Uterus (tissue), 3 donors: ENCODE measurements at regions not wholly inside any gene's neighbourhood (a gene's known extent, or its start where the extent isn't known, plus 50 kb on each side); places are given as distances from the start of the nearest gene placed in this dataset.

Source experiments
- DNase-seq, 2 donors: peaks; one replicate each; pipeline ENCODE4 v3.0.0-alpha.2; 2019 to 2020
- H3K27ac ChIP-seq, 2 donors: fragments of 200-600 bp; sonication (generic); 1 replicate in 1 of 2; 2 replicates in 1 of 2; pipeline ENCODE4 v1.5.1; 2016 to 2018
- H3K27me3 ChIP-seq, 2 donors: fragments of 200-600 bp; sonication (generic); one replicate each; pipeline ENCODE4 v1.5.1; 2018 to 2019; ENCODE audit warnings: control low read depth in 1 of 2
- H3K36me3 ChIP-seq, 2 donors: fragments of 200-600 bp; sonication (generic); one replicate each; pipeline ENCODE4 v1.5.1; 2019; ENCODE audit warnings: control low read depth in 1 of 2
- H3K4me1 ChIP-seq, 2 donors: fragments of 200-600 bp; sonication (generic); one replicate each; pipeline ENCODE4 v1.5.1; 2018 to 2019; ENCODE audit warnings: control low read depth in 1 of 2
- H3K4me3 ChIP-seq, 2 donors: fragments of 200-600 bp; sonication (generic); 1 replicate in 1 of 2; 2 replicates in 1 of 2; pipeline ENCODE4 v1.5.1; 2018 to 2019; ENCODE audit warnings: mild to moderate bottlenecking in 1 of 2
- H3K9me3 ChIP-seq, 2 donors: fragments of 200-600 bp; sonication (generic); one replicate each; pipeline ENCODE4 v1.5.1; 2019; ENCODE audit warnings: control low read depth in 1 of 2
- CTCF ChIP-seq, 4 experiments: fragments of 200-600 bp in 2 of 4; fragments of 450-650 bp in 2 of 4; sonication (generic) in 2 of 4; IDR thresholded peaks; one replicate each; pipeline ENCODE4 v1.5.1; 2016 to 2019; ENCODE audit warnings: antibody characterized with exemption in 4 of 4, mild to moderate bottlenecking in 2 of 4, moderate library complexity in 1 of 4
- POLR2A ChIP-seq, 2 donors: fragments of 450-650 bp; IDR thresholded peaks; one replicate each; pipeline ENCODE4 v1.6.1; 2016; ENCODE audit warnings: antibody characterized with exemption in 2 of 2, mild to moderate bottlenecking in 1 of 2, moderate library complexity in 1 of 2
- intact Hi-C: fragments of 100-400 bp; cut with DNase I; formaldehyde crosslinking; loops from one replicate; pipeline ENCODE4 v1.15.1; 2023; ENCODE audit warnings: low total_unique reads
- donor health status: DM: yes; HTN: yes; CAD: no.

DNA sequence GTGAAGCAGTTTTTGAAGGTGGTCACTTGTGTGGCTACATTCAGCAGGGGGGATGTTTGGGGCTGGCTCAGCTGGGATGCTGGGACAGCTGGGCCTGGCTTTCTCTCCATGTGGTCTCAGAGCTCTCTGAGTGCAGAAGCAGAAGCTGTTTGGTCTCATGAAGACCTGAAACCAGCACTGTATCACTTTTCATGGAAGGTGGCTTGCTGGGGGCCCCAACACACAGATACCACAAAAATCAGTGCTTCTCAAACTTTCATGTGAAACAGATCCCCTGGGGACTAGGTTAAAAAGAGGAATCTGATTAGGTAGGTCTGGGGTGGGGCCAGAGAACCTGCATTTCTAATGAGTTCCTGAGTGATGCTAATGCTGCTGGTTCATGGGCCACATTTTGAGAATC, 347.3 kb downstream of the DHX35 start:
- no peaks in the 10 kb centered on the region for H3K36me3 ChIP-seq
- no peak overlapping the region for H3K27ac ChIP-seq
- H3K27me3 ChIP-seq = no peaks in the 10 kb centered on the region
- no peaks in the 10 kb centered on the region for H3K9me3 ChIP-seq
- TF ChIP-seq CTCF (IDR thresholded peaks at IDR 0.05) (no peak), POLR2A (IDR thresholded peaks at IDR 0.05) (no peak)
- DNase-seq = no peak
- H3K4me1 ChIP-seq = no peaks in the 10 kb centered on the region
- no peak overlapping the region for H3K4me3 ChIP-seq
- intact Hi-C loops = no loop called here

GRCh38 chr20:39302312-39302711, 340.2 kb downstream of the DHX35 start:
- no peak overlapping the region for H3K27ac ChIP-seq
- intact Hi-C loops = no loop called here
- H3K36me3 ChIP-seq = no peaks in the 10 kb centered on the region
- no peaks in the 10 kb centered on the region for H3K27me3 ChIP-seq
- no peak overlapping the region for H3K4me3 ChIP-seq
- no peaks in the 10 kb centered on the region for H3K4me1 ChIP-seq
- TF ChIP-seq POLR2A (IDR thresholded peaks at IDR 0.05) (no peak), CTCF (IDR thresholded peaks at IDR 0.05) (no peak)
- no peak for DNase-seq
- H3K9me3 ChIP-seq = no peaks in the 10 kb centered on the region

DNA sequence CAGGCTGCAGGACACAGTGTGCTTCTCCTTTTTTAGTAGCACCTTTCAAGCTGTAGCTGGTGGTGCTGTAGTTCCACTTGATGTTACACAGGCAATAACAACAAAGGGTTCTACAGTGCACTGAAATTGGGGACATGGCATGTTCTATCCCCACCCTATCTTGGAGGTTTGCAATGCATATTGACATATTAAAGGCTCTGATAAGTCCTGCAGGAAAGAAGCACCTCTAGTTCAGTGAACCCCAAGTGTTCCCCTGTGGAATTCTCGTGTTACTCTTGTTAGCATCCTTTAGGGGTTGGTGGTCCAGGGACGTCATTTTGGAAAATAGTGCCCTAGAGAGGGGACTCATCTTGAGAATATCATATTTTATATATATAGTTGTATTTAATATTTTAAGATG, 337.6 kb downstream of the DHX35 start:
- Histone ChIP-seq H3K27me3 (no peaks in the 10 kb centered on the region), H3K4me3 (no peak overlapping the region), H3K9me3 (no peaks in the 10 kb centered on the region), H3K4me1 (no peaks in the 10 kb centered on the region), H3K27ac (no peak overlapping the region), H3K36me3 (no peaks in the 10 kb centered on the region)
- TF ChIP-seq CTCF (IDR thresholded peaks at IDR 0.05) (no peak), POLR2A (IDR thresholded peaks at IDR 0.05) (no peak)
- no peak for DNase-seq
- intact Hi-C loops = no loop called here

DNA sequence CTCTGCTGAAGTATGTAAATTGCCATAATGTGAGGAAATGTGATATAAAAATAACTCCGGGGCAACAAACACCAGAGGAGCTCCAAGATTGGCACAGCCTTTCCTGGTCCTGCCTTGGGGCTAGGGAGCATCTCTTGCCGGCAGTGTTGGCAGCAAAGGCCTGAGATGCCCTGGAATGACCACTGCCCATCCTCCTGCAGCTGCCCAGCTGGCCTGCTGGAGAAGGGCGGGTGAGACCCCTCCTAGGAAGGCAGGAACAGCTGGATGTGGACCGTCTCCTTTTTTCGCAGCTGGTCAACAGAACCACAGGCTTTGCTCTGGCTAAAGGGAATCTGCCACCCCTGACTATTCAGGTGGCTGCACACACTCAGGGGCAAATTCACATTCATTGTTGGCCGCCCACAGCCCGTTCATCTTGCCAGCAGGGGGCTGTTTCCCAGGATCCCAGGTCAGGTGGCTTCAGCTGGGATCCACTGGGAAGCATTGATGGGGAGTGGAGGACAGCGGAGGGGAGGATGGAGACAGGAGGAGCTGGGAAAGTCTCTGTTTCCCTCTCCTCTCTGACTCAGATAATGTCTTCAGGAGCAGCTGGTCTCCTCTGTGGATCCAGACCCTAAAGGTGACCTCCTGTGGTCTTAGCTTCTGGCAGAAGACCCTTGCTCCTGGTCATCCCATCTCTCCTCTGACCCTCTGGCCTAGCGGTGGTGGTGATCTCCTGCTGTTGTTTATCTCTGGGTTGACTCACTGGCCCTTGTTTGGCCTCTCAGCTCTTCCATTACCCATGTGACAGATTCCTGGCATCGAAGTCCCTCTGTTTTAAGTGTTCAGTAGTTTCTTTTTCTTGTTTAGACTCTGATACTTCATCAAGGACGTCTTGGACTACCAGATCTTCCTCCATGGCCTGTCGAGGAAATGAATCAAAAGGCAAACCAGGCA, 336.7 kb downstream of the DHX35 start:
- TF ChIP-seq CTCF (IDR thresholded peaks at IDR 0.05) = no peak
- TF ChIP-seq POLR2A (IDR thresholded peaks at IDR 0.05) = no peak
- H3K4me3 ChIP-seq = no peak overlapping the region
- intact Hi-C loops = no loop called here
- no peaks in the 10 kb centered on the region for H3K27me3 ChIP-seq
- no peak overlapping the region for H3K27ac ChIP-seq
- H3K4me1 ChIP-seq = no peaks in the 10 kb centered on the region
- H3K9me3 ChIP-seq = no peaks in the 10 kb centered on the region
- no peak for DNase-seq
- no peaks in the 10 kb centered on the region for H3K36me3 ChIP-seq

DNA sequence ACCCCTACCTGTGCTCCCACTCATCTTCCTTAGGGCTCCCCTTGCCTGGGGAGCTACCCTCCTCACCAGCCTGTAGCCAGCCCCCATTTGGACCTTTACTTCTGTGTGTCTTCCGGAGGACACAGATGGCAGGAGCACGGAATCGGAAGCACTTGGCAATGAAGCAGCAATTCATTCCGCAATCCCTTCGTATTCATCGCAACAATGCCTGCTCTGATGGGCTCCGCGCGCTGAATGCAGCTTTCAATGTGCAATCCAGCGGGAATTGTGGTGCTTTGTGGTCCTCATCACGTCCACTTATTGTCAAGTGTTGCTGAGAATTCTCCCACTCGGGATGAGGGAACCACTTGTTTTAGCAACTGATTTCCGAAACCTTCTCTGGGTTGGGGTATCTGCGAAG, 336.0 kb downstream of the DHX35 start:
- intact Hi-C loops = no loop called here
- TF ChIP-seq POLR2A (IDR thresholded peaks at IDR 0.05) (no peak), CTCF (IDR thresholded peaks at IDR 0.05) (no peak)
- H3K4me3 ChIP-seq = no peak overlapping the region
- no peaks in the 10 kb centered on the region for H3K4me1 ChIP-seq
- H3K9me3 ChIP-seq = no peaks in the 10 kb centered on the region
- DNase-seq = no peak
- no peaks in the 10 kb centered on the region for H3K27me3 ChIP-seq
- H3K27ac ChIP-seq = no peak overlapping the region
- H3K36me3 ChIP-seq = no peaks in the 10 kb centered on the region
